ENCODE measurements at regions not wholly inside any gene's neighbourhood (a gene's known extent, or its start where the extent isn't known, plus 50 kb on each side); places are given as distances from the start of the nearest gene placed in this dataset.

DNA sequence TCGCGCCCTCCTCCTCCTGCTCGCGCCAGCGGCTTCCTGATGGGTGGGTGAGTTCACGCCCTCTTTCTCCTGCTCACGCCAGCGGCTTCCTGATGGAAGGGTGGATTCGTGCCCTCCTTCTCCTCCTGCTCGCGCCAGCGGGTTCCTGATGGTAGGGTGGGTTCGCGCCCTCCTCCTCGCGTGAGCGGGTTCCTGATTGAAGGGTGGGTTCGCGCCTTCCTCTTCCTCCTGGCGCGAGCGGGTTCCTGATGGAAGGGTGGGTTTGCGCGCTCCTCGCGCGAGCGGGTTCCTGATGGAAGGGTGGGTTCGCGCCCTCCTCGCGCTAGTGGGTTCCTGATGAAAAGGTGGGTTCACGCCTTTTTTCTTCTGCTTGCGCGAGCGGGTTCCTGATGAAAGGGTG, 62.0 kb upstream of the MGAT5 start:
- peaks cover 64% of the 10 kb centered on the region for H4K20me1 ChIP-seq (ENCODE audit: control insufficient read depth, insufficient read depth, low read length, poor library complexity, severe bottlenecking)
- peaks cover 99% of the 10 kb centered on the region for H3K79me2 ChIP-seq (ENCODE audit: control insufficient read depth, insufficient read depth, low read length)
- POLR2A ChIA-PET: no interaction called here
- intact Hi-C loops (cut with micrococcal nuclease): no loop called here
- peaks cover 0 to 14% (median 3%) of the 10 kb centered on the region in 3 donors for H3K9me3 ChIP-seq (ENCODE audit: control extremely low read depth in 1 of 3, control insufficient read depth in 2 of 3, insufficient read depth in 1 of 3, low read length in 2 of 3)
- no peak overlapping the region for H2AFZ ChIP-seq (ENCODE audit: insufficient read depth, low read depth, low read length, poor library complexity, severe bottlenecking)
- no peaks in the 10 kb centered on the region for H3K27me3 Mint-ChIP-seq
- H3K4me2 ChIP-seq (replicated peaks; ENCODE audit: low read depth, low read length, poor library complexity, severe bottlenecking): no peak overlapping the region
- H3K27ac ChIP-seq (ENCODE audit: low read length in 2 of 2): no peak overlapping the region
- peaks cover 2% of the 10 kb centered on the region for H3K9me3 Mint-ChIP-seq (ENCODE audit: insufficient read depth)
- no peaks in the 10 kb centered on the region for H3K27me3 ChIP-seq (replicated peaks in 1 of 4; ENCODE audit: control extremely low read depth in 1 of 4, control insufficient read depth in 3 of 4, insufficient read depth in 4 of 4, low read length in 3 of 4)
- no peak for TF ChIP-seq EZH2 (IDR thresholded peaks at IDR 0.05; ENCODE audit: borderline replicate concordance, insufficient read depth, low read depth, low read length, poor library complexity, severe bottlenecking)
- TF ChIP-seq, protein P1, sequence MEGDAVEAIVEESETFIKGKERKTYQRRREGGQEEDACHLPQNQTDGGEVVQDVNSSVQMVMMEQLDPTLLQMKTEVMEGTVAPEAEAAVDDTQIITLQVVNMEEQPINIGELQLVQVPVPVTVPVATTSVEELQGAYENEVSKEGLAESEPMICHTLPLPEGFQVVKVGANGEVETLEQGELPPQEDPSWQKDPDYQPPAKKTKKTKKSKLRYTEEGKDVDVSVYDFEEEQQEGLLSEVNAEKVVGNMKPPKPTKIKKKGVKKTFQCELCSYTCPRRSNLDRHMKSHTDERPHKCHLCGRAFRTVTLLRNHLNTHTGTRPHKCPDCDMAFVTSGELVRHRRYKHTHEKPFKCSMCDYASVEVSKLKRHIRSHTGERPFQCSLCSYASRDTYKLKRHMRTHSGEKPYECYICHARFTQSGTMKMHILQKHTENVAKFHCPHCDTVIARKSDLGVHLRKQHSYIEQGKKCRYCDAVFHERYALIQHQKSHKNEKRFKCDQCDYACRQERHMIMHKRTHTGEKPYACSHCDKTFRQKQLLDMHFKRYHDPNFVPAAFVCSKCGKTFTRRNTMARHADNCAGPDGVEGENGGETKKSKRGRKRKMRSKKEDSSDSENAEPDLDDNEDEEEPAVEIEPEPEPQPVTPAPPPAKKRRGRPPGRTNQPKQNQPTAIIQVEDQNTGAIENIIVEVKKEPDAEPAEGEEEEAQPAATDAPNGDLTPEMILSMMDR (IDR thresholded peaks at IDR 0.05): no peak
- H3K4me1 ChIP-seq (ENCODE audit: control insufficient read depth in 2 of 2, insufficient read depth in 2 of 2, low read length in 2 of 2): peaks cover 25 to 42% of the 10 kb centered on the region in 2 donors
- H3K9ac ChIP-seq (ENCODE audit: low read length): no peak overlapping the region
- H3K4me3 Mint-ChIP-seq: no peak overlapping the region
- H3K4me1 Mint-ChIP-seq: peaks cover 65% of the 10 kb centered on the region
- peaks cover 0 to 17% of the 10 kb centered on the region in 2 experiments for H3K36me3 ChIP-seq (replicated peaks in 1 of 2; ENCODE audit: control extremely low read depth in 1 of 2, control insufficient read depth in 1 of 2, extremely low read depth in 1 of 2, insufficient read depth in 2 of 2, low read length in 1 of 2)
- CTCF ChIA-PET: no interaction called here
- DNase-seq (no peak), ATAC-seq (ENCODE audit: low read depth) (no peak)
- 90% methylated on average over 4 of the region's 36 CpGs for WGBS (ENCODE audit: insufficient coverage)
- H3K27ac Mint-ChIP-seq: no peak overlapping the region
- H3K4me3 ChIP-seq (ENCODE audit: control extremely low read depth in 1 of 5, extremely low read depth in 1 of 5, insufficient read depth in 1 of 5, low read depth in 2 of 5, low read length in 4 of 5): no peak overlapping the region

DNA sequence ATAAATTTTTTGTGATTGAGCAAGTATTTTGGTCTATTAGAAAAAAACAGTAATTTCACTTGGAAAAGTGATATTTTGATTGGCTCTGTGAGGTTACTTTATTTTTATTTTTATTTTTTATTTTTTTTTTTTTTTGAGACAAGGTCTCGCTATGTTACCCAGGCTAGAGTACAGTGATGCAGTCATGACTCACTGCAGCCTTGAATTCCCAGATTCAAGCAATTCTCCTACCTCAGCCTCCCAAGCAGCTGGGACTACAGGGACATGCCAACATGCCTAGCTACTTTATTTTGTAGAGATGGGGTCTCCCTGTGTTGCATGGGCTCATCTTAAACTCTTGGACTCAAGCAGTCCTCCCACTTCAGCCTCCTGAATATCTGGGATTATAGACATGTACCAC, 60.9 kb upstream of the MGAT5 start:
- no peak overlapping the region for H3K4me2 ChIP-seq (replicated peaks; ENCODE audit: low read depth, low read length, poor library complexity, severe bottlenecking)
- H3K4me1 Mint-ChIP-seq: peaks cover 67% of the 10 kb centered on the region
- TF ChIP-seq, protein P1 (IDR thresholded peaks at IDR 0.05): no peak
- TF ChIP-seq EZH2 (IDR thresholded peaks at IDR 0.05; ENCODE audit: borderline replicate concordance, insufficient read depth, low read depth, low read length, poor library complexity, severe bottlenecking): no peak
- peaks cover 59% of the 10 kb centered on the region for H4K20me1 ChIP-seq (ENCODE audit: control insufficient read depth, insufficient read depth, low read length, poor library complexity, severe bottlenecking)
- no peak overlapping the region for H2AFZ ChIP-seq (ENCODE audit: insufficient read depth, low read depth, low read length, poor library complexity, severe bottlenecking)
- no peaks in the 10 kb centered on the region for H3K27me3 Mint-ChIP-seq
- peaks cover 0 to 17% of the 10 kb centered on the region in 2 experiments for H3K36me3 ChIP-seq (replicated peaks in 1 of 2; ENCODE audit: control extremely low read depth in 1 of 2, control insufficient read depth in 1 of 2, extremely low read depth in 1 of 2, insufficient read depth in 2 of 2, low read length in 1 of 2)
- DNase-seq: no peak
- ChIA-PET CTCF (no interaction called here), POLR2A (interaction anchor here (0.7 kb wide), 1 partner anchor 22 kb away, joined by 4 read pairs; no protein-coding TSS in a partner anchor)
- H3K9me3 ChIP-seq (ENCODE audit: control extremely low read depth in 1 of 3, control insufficient read depth in 2 of 3, insufficient read depth in 1 of 3, low read length in 2 of 3): peaks cover 0 to 14% (median 3%) of the 10 kb centered on the region in 3 donors
- no peak overlapping the region for H3K9ac ChIP-seq (ENCODE audit: low read length)
- H3K4me3 ChIP-seq (ENCODE audit: control extremely low read depth in 1 of 5, extremely low read depth in 1 of 5, insufficient read depth in 1 of 5, low read depth in 2 of 5, low read length in 4 of 5): no peak overlapping the region
- no peak overlapping the region for H3K27ac Mint-ChIP-seq
- no peaks in the 10 kb centered on the region for H3K27me3 ChIP-seq (replicated peaks in 1 of 4; ENCODE audit: control extremely low read depth in 1 of 4, control insufficient read depth in 3 of 4, insufficient read depth in 4 of 4, low read length in 3 of 4)
- H3K79me2 ChIP-seq (ENCODE audit: control insufficient read depth, insufficient read depth, low read length): peaks cover 99% of the 10 kb centered on the region
- no CpG with 5 or more reads among the region's 1 CpG for WGBS (ENCODE audit: insufficient coverage)
- intact Hi-C loops (cut with micrococcal nuclease): no loop called here
- ATAC-seq (ENCODE audit: low read depth): no peak
- H3K27ac ChIP-seq (ENCODE audit: low read length in 2 of 2): no peak overlapping the region
- H3K4me3 Mint-ChIP-seq: no peak overlapping the region
- peaks cover 2% of the 10 kb centered on the region for H3K9me3 Mint-ChIP-seq (ENCODE audit: insufficient read depth)
- H3K4me1 ChIP-seq (ENCODE audit: control insufficient read depth in 2 of 2, insufficient read depth in 2 of 2, low read length in 2 of 2): peaks cover 37 to 53% of the 10 kb centered on the region in 2 donors
